ENCODE measurements at regions not wholly inside any gene's neighbourhood (a gene's known extent, or its start where the extent isn't known, plus 50 kb on each side); places are given as distances from the start of the nearest gene placed in this dataset.
"Not testable (repeated sequence)": the region's sequence is repeated elsewhere in the genome, so short reads cannot be mapped to it uniquely, and the experiment has no call there.

- in situ Hi-C loops (cut with MboI; ENCODE audit: low sequenced_read_pairs, unreplicated experiment); DNase-seq (ENCODE audit: low spot score): not testable (repeated sequence)
These were observed 304.0 kb downstream of the ZNF479 start for GRCh38 chr7:56828078-56828860.

- DNase-seq (ENCODE audit: low spot score); in situ Hi-C loops (cut with MboI; ENCODE audit: low sequenced_read_pairs, unreplicated experiment): not testable (repeated sequence)
These were observed 304.7 kb downstream of the ZNF479 start for GRCh38 chr7:56827539-56827938.

- DNase-seq (ENCODE audit: low spot score); in situ Hi-C loops (cut with MboI; ENCODE audit: low sequenced_read_pairs, unreplicated experiment): not testable (repeated sequence)
These were observed 305.7 kb downstream of the ZNF479 start for GRCh38 chr7:56826556-56826955.

GRCh38 chr7:56825756-56826540 lies 306.3 kb downstream of the ZNF479 start:
- in situ Hi-C loops (cut with MboI; ENCODE audit: low sequenced_read_pairs, unreplicated experiment); DNase-seq (ENCODE audit: low spot score): not testable (repeated sequence)

- DNase-seq (ENCODE audit: low spot score); in situ Hi-C loops (cut with MboI; ENCODE audit: low sequenced_read_pairs, unreplicated experiment): not testable (repeated sequence)
These were observed 307.1 kb downstream of the ZNF479 start for GRCh38 chr7:56825121-56825520.

- DNase-seq (ENCODE audit: low spot score); in situ Hi-C loops (cut with MboI; ENCODE audit: low sequenced_read_pairs, unreplicated experiment): not testable (repeated sequence)
These were observed 308.2 kb downstream of the ZNF479 start for GRCh38 chr7:56823872-56824635.

- in situ Hi-C loops (cut with MboI; ENCODE audit: low sequenced_read_pairs, unreplicated experiment): not testable (repeated sequence)
These were observed 309.0 kb downstream of the ZNF479 start for GRCh38 chr7:56823231-56823630.

GRCh38 chr7:56822153-56822552 lies 310.1 kb downstream of the ZNF479 start:
- in situ Hi-C loops (cut with MboI; ENCODE audit: low sequenced_read_pairs, unreplicated experiment); DNase-seq (ENCODE audit: low spot score): not testable (repeated sequence)

More at GRCh38 chr7:56823231-56823630, 309.0 kb downstream of the ZNF479 start:
- not testable (repeated sequence) for DNase-seq (ENCODE audit: low spot score)

- DNase-seq (ENCODE audit: low spot score); in situ Hi-C loops (cut with MboI; ENCODE audit: low sequenced_read_pairs, unreplicated experiment): not testable (repeated sequence)
These were observed 310.7 kb downstream of the ZNF479 start for GRCh38 chr7:56821561-56821960.

- in situ Hi-C loops (cut with MboI; ENCODE audit: low sequenced_read_pairs, unreplicated experiment); DNase-seq (ENCODE audit: low spot score): not testable (repeated sequence)
These were observed 314.0 kb downstream of the ZNF479 start for GRCh38 chr7:56818261-56818660.

GRCh38 chr7:56814911-56815310 lies 317.3 kb downstream of the ZNF479 start:
- in situ Hi-C loops (cut with MboI; ENCODE audit: low sequenced_read_pairs, unreplicated experiment); DNase-seq (ENCODE audit: low spot score): not testable (repeated sequence)

- in situ Hi-C loops (cut with MboI; ENCODE audit: low sequenced_read_pairs, unreplicated experiment); DNase-seq (ENCODE audit: low spot score): not testable (repeated sequence)
These were observed 317.8 kb downstream of the ZNF479 start for GRCh38 chr7:56814390-56814789.

GRCh38 chr7:56813975-56814374 lies 318.3 kb downstream of the ZNF479 start:
- DNase-seq (ENCODE audit: low spot score); in situ Hi-C loops (cut with MboI; ENCODE audit: low sequenced_read_pairs, unreplicated experiment): not testable (repeated sequence)

- in situ Hi-C loops (cut with MboI; ENCODE audit: low sequenced_read_pairs, unreplicated experiment); DNase-seq (ENCODE audit: low spot score): not testable (repeated sequence)
These were observed 320.6 kb downstream of the ZNF479 start for GRCh38 chr7:56811516-56812070.

Measured in GM13976 (cell line).